IMR-90 (cell line): ENCODE measurements at regions not wholly inside any gene's neighbourhood (a gene's known extent, or its start where the extent isn't known, plus 50 kb on each side); places are given as distances from the start of the nearest gene placed in this dataset.

ENCODE experiments used
- ATAC-seq: fragments of 200-7000 bp; cut with Tn5 transposase; 2 replicates; pipeline ENCODE4 v1.9.1; 2020; ENCODE audit warnings: low read depth, mild to moderate bottlenecking, moderate library complexity
- BruUV-seq: library from RNA; stranded (reverse); fragments of 400-500 nt; replicated peaks from 2 replicates; lab custom pipeline; 2021; lab: Mats Ljungman, UMichigan
- CTCF ChIA-PET: fragments of 300-600 bp; formaldehyde crosslinking; extraction: SDS; loops from one replicate; lab custom pipeline; 2021; ENCODE audit warnings: antibody characterized with exemption; lab: Yijun Ruan, JAX
- POLR2A ChIA-PET: fragments of 300-600 bp; sonication (Branson Sonifier 250); formaldehyde crosslinking; loops from one replicate; lab custom pipeline; 2022; ENCODE audit warnings: antibody characterized with exemption; ENCODE audit not compliant: unreplicated experiment; lab: Charles Lee
- DNase-seq: peaks from one replicate; pipeline ENCODE4 v3.0.0; 2013
- H2AFZ ChIP-seq: replicated peaks from 2 replicates; pipeline ENCODE3; 2013; ENCODE audit warnings: low read length, mild to moderate bottlenecking; ENCODE audit not compliant: poor library complexity
- H2AK5ac ChIP-seq: 2 replicates; pipeline ENCODE4 v1.6.1; 2013; ENCODE audit warnings: low read depth, low read length, inconsistent platforms
- H2AK9ac ChIP-seq: replicated peaks from 2 replicates; pipeline ENCODE3; 2013; ENCODE audit warnings: mild to moderate bottlenecking, low read depth, low read length, moderate library complexity; ENCODE audit not compliant: poor library complexity
- H2BK120ac ChIP-seq: 2 replicates; pipeline ENCODE4 v1.6.1; 2013; ENCODE audit warnings: low read depth, low read length, inconsistent platforms
- H2BK15ac ChIP-seq: 3 replicates; pipeline ENCODE4 v1.6.1; 2013; ENCODE audit warnings: low read depth, low read length, inconsistent platforms
- H2BK20ac ChIP-seq: 2 replicates; pipeline ENCODE4 v1.6.1; 2013; ENCODE audit warnings: low read depth, mild to moderate bottlenecking, inconsistent platforms, low read length, moderate library complexity
- H2BK5ac ChIP-seq: 2 replicates; pipeline ENCODE4 v1.6.1; 2013; ENCODE audit warnings: mild to moderate bottlenecking, low read depth, low read length, inconsistent platforms; ENCODE audit not compliant: poor library complexity, severe bottlenecking
- H3K14ac ChIP-seq: replicated peaks from 2 replicates; pipeline ENCODE4 v1.6.1; 2013; ENCODE audit warnings: low read depth, low read length, inconsistent platforms
- H3K18ac ChIP-seq: 2 replicates; pipeline ENCODE4 v1.6.1; 2013; ENCODE audit warnings: low read depth, low read length, control low read depth
- H3K23ac ChIP-seq: 2 replicates; pipeline ENCODE4 v1.6.1; 2013; ENCODE audit warnings: low read depth, low read length, inconsistent platforms
- H3K27ac ChIP-seq: 2 replicates; pipeline ENCODE4 v1.5.1; 2013; ENCODE audit warnings: mild to moderate bottlenecking, control low read depth, low read length; ENCODE audit not compliant: insufficient read depth
- H3K27me3 ChIP-seq: 2 replicates; pipeline ENCODE4 v1.6.1; 2013; ENCODE audit warnings: low read length; ENCODE audit not compliant: control insufficient read depth, insufficient read depth
- H3K36me3 ChIP-seq: 2 replicates; pipeline ENCODE4 v1.6.1; 2013; ENCODE audit warnings: low read length, mixed read lengths; ENCODE audit not compliant: control insufficient read depth, insufficient read depth
- H3K4ac ChIP-seq: 2 replicates; pipeline ENCODE4 v1.6.1; 2013; ENCODE audit warnings: low read depth, low read length, inconsistent platforms
- H3K4me1 ChIP-seq: 2 replicates; pipeline ENCODE4 v1.6.1; 2013; ENCODE audit warnings: low read length, mixed read lengths; ENCODE audit not compliant: control insufficient read depth, insufficient read depth
- H3K4me2 ChIP-seq: 2 replicates; pipeline ENCODE4 v1.6.1; 2013; ENCODE audit warnings: low read depth, mild to moderate bottlenecking, control low read depth, low read length, moderate library complexity
- H3K4me3 ChIP-seq: 2 replicates; pipeline ENCODE4 v1.5.1; 2013; ENCODE audit warnings: low read depth, mild to moderate bottlenecking, control low read depth, low read length, moderate library complexity; ENCODE audit not compliant: insufficient read depth
- H3K56ac ChIP-seq: 2 replicates; pipeline ENCODE4 v1.6.1; 2013; ENCODE audit warnings: low read length, inconsistent platforms; ENCODE audit not compliant: insufficient read depth; ENCODE audit errors: extremely low read depth
- H3K79me1 ChIP-seq, 2 experiments: 2 replicates each; pipeline ENCODE4 v1.6.1; 2013; ENCODE audit warnings: low read length in 2 of 2, inconsistent platforms in 1 of 2, low read depth in 1 of 2
- H3K9ac ChIP-seq: 2 replicates; pipeline ENCODE4 v1.6.1; 2013; ENCODE audit warnings: low read depth, low read length, control low read depth
- H3K9me1 ChIP-seq: 2 replicates; pipeline ENCODE4 v1.6.1; 2013; ENCODE audit warnings: low read length, inconsistent platforms; ENCODE audit not compliant: insufficient read depth
- H3K9me3 ChIP-seq: 2 replicates; pipeline ENCODE4 v1.6.1; 2013; ENCODE audit warnings: low read length; ENCODE audit not compliant: control insufficient read depth, insufficient read depth
- H4K20me1 ChIP-seq: 2 replicates; pipeline ENCODE4 v1.6.1; 2013; ENCODE audit warnings: low read length, inconsistent platforms; ENCODE audit not compliant: insufficient read depth
- H4K5ac ChIP-seq: 2 replicates; pipeline ENCODE4 v1.6.1; 2013; ENCODE audit warnings: mild to moderate bottlenecking, low read depth, low read length, control low read depth
- H4K8ac ChIP-seq, 2 experiments: 2 replicates each; pipeline ENCODE4 v1.6.1; 2013; ENCODE audit warnings: low read depth in 2 of 2, low read length in 2 of 2, control low read depth in 1 of 2, inconsistent platforms in 1 of 2
- H4K91ac ChIP-seq: 2 replicates; pipeline ENCODE4 v1.6.1; 2013; ENCODE audit warnings: low read depth, low read length, inconsistent platforms; ENCODE audit not compliant: insufficient read depth
- BHLHE40 ChIP-seq: fragments of 150-350 bp; IDR thresholded peaks from 2 replicates; pipeline ENCODE4 v1.6.1; 2016; ENCODE audit warnings: mild to moderate bottlenecking, low read depth, low read length
- CEBPB ChIP-seq: IDR thresholded peaks from 2 replicates; pipeline ENCODE4 v1.6.1; 2012; ENCODE audit warnings: low read depth, low read length, improper control_type of control experiment
- CHD1 ChIP-seq: IDR thresholded peaks from 2 replicates; pipeline ENCODE4 v1.6.1; 2012; ENCODE audit warnings: low read depth, low read length, improper control_type of control experiment
- FOS ChIP-seq: fragments of 150-350 bp; IDR thresholded peaks from 2 replicates; pipeline ENCODE4 v1.6.1; 2016; ENCODE audit warnings: low read depth, low read length
- MAFK ChIP-seq: IDR thresholded peaks from 2 replicates; pipeline ENCODE4 v1.6.1; 2012; ENCODE audit warnings: low read depth, low read length, improper control_type of control experiment
- MAZ ChIP-seq: IDR thresholded peaks from 2 replicates; pipeline ENCODE4 v1.6.1; 2012; ENCODE audit warnings: low read depth, mild to moderate bottlenecking, low read length, improper control_type of control experiment, moderate library complexity, borderline replicate concordance
- MXI1 ChIP-seq: IDR thresholded peaks from 2 replicates; pipeline ENCODE4 v1.6.1; 2012; ENCODE audit warnings: low read depth, mild to moderate bottlenecking, low read length, moderate library complexity, borderline replicate concordance
- NFE2L2 ChIP-seq: fragments of 150-350 bp; IDR thresholded peaks from 2 replicates; pipeline ENCODE4 v1.6.1; 2016; ENCODE audit warnings: low read depth, mild to moderate bottlenecking, low read length
- POLR2A ChIP-seq: IDR thresholded peaks from 2 replicates; pipeline ENCODE4 v1.6.1; 2012; ENCODE audit warnings: mild to moderate bottlenecking, low read depth, low read length
- RAD21 ChIP-seq: IDR thresholded peaks from 2 replicates; pipeline ENCODE4 v1.6.1; 2012; ENCODE audit warnings: low read length, improper control_type of control experiment
- RCOR1 ChIP-seq: IDR thresholded peaks from 2 replicates; pipeline ENCODE4 v1.6.1; 2012; ENCODE audit warnings: mild to moderate bottlenecking, low read length, improper control_type of control experiment; ENCODE audit not compliant: insufficient replicate concordance
- RFX5 ChIP-seq: IDR thresholded peaks from 2 replicates; pipeline ENCODE4 v1.8.0; 2012; ENCODE audit warnings: low read depth, mild to moderate bottlenecking, low read length, moderate library complexity
- SMC3 ChIP-seq: fragments of 150-350 bp; IDR thresholded peaks from 2 replicates; pipeline ENCODE4 v1.6.1; 2016; ENCODE audit warnings: low read depth, mild to moderate bottlenecking, antibody characterized with exemption, low read length, moderate library complexity
- USF2 ChIP-seq: fragments of 150-350 bp; IDR thresholded peaks from 2 replicates; pipeline ENCODE4 v1.6.1; 2017; ENCODE audit warnings: mild to moderate bottlenecking, antibody characterized with exemption, low read length, low read depth
- WGBS, 2 experiments: methylation state at CpG; one replicate each; pipeline versions ENCODE4 v1.1.5 to v1.1.7; 2013; ENCODE audit warnings: missing lambda C conversion rate in 2 of 2; ENCODE audit not compliant: insufficient read length in 1 of 2; ENCODE audit errors: extremely low coverage in 2 of 2; 5-methylcytosine and 5-hydroxymethylcytosine counted together
- dilution Hi-C: fragments of 300-500 bp; cut with HindIII; formaldehyde crosslinking; loops from one replicate; pipeline ENCODE4 v1.14.3; 2018; ENCODE audit warnings: low sequenced_read_pairs; ENCODE audit not compliant: unreplicated experiment
- in situ Hi-C: fragments of 300-500 bp; cut with MboI; formaldehyde crosslinking; loops from 3 replicates; pipeline ENCODE4 v1.14.3; 2019; ENCODE audit warnings: low sequenced_read_pairs, inconsistent platforms, mixed read lengths
- intact Hi-C: fragments of 100-400 bp; cut with micrococcal nuclease; formaldehyde crosslinking; loops from 2 replicates; pipeline ENCODE4 v1.10.0; 2022
- TF ChIP-seq, protein P1 (sequence below): conservative IDR thresholded peaks from 2 replicates; pipeline ENCODE4 v1.5.1; 2012; ENCODE audit warnings: mild to moderate bottlenecking, low read depth, low read length, improper control_type of control experiment
- TF ChIP-seq, protein P2 (sequence below): fragments of 150-350 bp; IDR thresholded peaks from 2 replicates; pipeline ENCODE4 v1.6.1; 2016; ENCODE audit warnings: low read depth, mild to moderate bottlenecking, low read length, moderate library complexity, borderline replicate concordance

DNA sequence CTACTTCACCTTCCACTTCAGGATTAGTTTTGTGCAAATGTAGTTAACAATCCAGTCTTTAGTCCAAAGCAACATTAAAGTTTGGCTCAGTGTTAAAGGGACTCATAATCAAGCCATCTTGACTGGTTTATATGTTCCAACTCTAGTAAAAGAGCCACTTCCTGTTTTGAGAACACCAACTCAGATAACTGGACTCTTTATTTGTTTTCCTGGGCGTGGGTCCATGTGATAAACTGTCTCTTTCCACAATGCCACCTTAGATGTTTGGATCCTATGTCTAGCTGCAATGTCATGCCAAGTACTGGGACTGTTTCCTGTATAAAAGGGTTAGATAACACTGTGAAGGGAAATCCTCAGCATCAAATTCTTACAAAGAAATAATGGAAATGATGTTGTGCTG is 545.0 kb downstream of the PYDC2 start:
- dilution Hi-C loops: no loop called here
- no peak overlapping the region for H3K4ac ChIP-seq
- H3K9me1 ChIP-seq: no peaks in the 10 kb centered on the region
- ATAC-seq (no peak), DNase-seq (no peak)
- H4K8ac ChIP-seq: no peak overlapping the region
- no peak overlapping the region for H2BK120ac ChIP-seq
- H2BK5ac ChIP-seq: no peak overlapping the region
- H3K9me3 ChIP-seq: peaks cover 6% of the 10 kb centered on the region; the same call in 1 of the 2 replicates
- H2BK15ac ChIP-seq: no peak overlapping the region
- H3K4me3 ChIP-seq: no peak overlapping the region
- no peaks in the 10 kb centered on the region for H3K27me3 ChIP-seq
- H4K91ac ChIP-seq: no peak overlapping the region
- H2AK5ac ChIP-seq: no peak overlapping the region
- intact Hi-C loops: no loop called here
- no peak overlapping the region for H4K5ac ChIP-seq
- H2AK9ac ChIP-seq: no peak overlapping the region
- no TSS peak for BruUV-seq
- no peak overlapping the region for H3K18ac ChIP-seq
- no peak overlapping the region for H3K23ac ChIP-seq
- no peak overlapping the region for H3K4me2 ChIP-seq
- CTCF ChIA-PET: no interaction called here
- no peaks in the 10 kb centered on the region for H3K36me3 ChIP-seq
- no peak overlapping the region for H3K56ac ChIP-seq
- no peak overlapping the region for H3K9ac ChIP-seq
- in situ Hi-C loops: no loop called here
- no peaks in the 10 kb centered on the region for H4K20me1 ChIP-seq
- H2BK20ac ChIP-seq: no peak overlapping the region
- no peak overlapping the region for H3K27ac ChIP-seq
- TF ChIP-seq SMC3 (no peak), MAZ (no peak), BHLHE40 (no peak), POLR2A (no peak), USF2 (no peak), CEBPB (no peak), NFE2L2 (no peak), FOS (no peak), CHD1 (no peak), RCOR1 (no peak), RFX5 (no peak), MXI1 (no peak), RAD21 (no peak), MAFK (no peak)
- TF ChIP-seq, protein P1, sequence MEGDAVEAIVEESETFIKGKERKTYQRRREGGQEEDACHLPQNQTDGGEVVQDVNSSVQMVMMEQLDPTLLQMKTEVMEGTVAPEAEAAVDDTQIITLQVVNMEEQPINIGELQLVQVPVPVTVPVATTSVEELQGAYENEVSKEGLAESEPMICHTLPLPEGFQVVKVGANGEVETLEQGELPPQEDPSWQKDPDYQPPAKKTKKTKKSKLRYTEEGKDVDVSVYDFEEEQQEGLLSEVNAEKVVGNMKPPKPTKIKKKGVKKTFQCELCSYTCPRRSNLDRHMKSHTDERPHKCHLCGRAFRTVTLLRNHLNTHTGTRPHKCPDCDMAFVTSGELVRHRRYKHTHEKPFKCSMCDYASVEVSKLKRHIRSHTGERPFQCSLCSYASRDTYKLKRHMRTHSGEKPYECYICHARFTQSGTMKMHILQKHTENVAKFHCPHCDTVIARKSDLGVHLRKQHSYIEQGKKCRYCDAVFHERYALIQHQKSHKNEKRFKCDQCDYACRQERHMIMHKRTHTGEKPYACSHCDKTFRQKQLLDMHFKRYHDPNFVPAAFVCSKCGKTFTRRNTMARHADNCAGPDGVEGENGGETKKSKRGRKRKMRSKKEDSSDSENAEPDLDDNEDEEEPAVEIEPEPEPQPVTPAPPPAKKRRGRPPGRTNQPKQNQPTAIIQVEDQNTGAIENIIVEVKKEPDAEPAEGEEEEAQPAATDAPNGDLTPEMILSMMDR: no peak
- TF ChIP-seq, protein P2, sequence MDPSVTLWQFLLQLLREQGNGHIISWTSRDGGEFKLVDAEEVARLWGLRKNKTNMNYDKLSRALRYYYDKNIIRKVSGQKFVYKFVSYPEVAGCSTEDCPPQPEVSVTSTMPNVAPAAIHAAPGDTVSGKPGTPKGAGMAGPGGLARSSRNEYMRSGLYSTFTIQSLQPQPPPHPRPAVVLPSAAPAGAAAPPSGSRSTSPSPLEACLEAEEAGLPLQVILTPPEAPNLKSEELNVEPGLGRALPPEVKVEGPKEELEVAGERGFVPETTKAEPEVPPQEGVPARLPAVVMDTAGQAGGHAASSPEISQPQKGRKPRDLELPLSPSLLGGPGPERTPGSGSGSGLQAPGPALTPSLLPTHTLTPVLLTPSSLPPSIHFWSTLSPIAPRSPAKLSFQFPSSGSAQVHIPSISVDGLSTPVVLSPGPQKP: no peak
- POLR2A ChIA-PET: no interaction called here
- H3K14ac ChIP-seq: no peak overlapping the region
- no CpG with 5 or more reads among the region's 1 CpG for WGBS, 2 experiments
- H3K79me1 ChIP-seq: no peaks in the 10 kb centered on the region
- H3K4me1 ChIP-seq: no peaks in the 10 kb centered on the region
- H2AFZ ChIP-seq: no peak overlapping the region
